H9 (cell line): ENCODE measurements at regions not wholly inside any gene's neighbourhood (a gene's known extent, or its start where the extent isn't known, plus 50 kb on each side); places are given as distances from the start of the nearest gene placed in this dataset.

ENCODE experiments used
- DNase-seq: peaks from one replicate; pipeline ENCODE4 v3.0.0-alpha.2; 2017
- H2AFZ ChIP-seq: one replicate; pipeline ENCODE4 v1.6.1; 2013; ENCODE audit warnings: mild to moderate bottlenecking, low read length, control low read depth, moderate library complexity
- H2AK5ac ChIP-seq: 2 replicates; pipeline ENCODE4 v1.6.1; 2013; ENCODE audit warnings: low read length, control low read depth, mixed read lengths; ENCODE audit not compliant: insufficient read length
- H2BK120ac ChIP-seq: one replicate; pipeline ENCODE4 v1.6.1; 2013; ENCODE audit warnings: low read depth, mild to moderate bottlenecking, low read length, control low read depth, inconsistent platforms; ENCODE audit not compliant: poor library complexity, severe bottlenecking
- H2BK12ac ChIP-seq: 2 replicates; pipeline ENCODE4 v1.6.1; 2013; ENCODE audit warnings: low read length, control low read depth, mixed read lengths, low read depth; ENCODE audit not compliant: insufficient read length
- H2BK15ac ChIP-seq: 2 replicates; pipeline ENCODE4 v1.6.1; 2013; ENCODE audit warnings: low read depth, low read length, control low read depth
- H2BK20ac ChIP-seq: one replicate; pipeline ENCODE4 v1.6.1; 2013; ENCODE audit warnings: low read depth, mild to moderate bottlenecking, low read length, control low read depth, inconsistent platforms; ENCODE audit not compliant: poor library complexity, severe bottlenecking
- H2BK5ac ChIP-seq: 2 replicates; pipeline ENCODE4 v1.6.1; 2013; ENCODE audit warnings: low read length, control low read depth, mixed read lengths; ENCODE audit not compliant: insufficient read length
- H3K14ac ChIP-seq: 2 replicates; pipeline ENCODE4 v1.6.1; 2013; ENCODE audit warnings: low read length, control low read depth; ENCODE audit not compliant: insufficient read depth
- H3K18ac ChIP-seq: 2 replicates; pipeline ENCODE4 v1.6.1; 2013; ENCODE audit warnings: low read depth, mild to moderate bottlenecking, mixed read lengths, low read length, control low read depth; ENCODE audit not compliant: insufficient read length
- H3K23ac ChIP-seq: 2 replicates; pipeline ENCODE4 v1.6.1; 2013; ENCODE audit warnings: low read length, control low read depth, mixed read lengths, low read depth; ENCODE audit not compliant: insufficient read length
- H3K23me2 ChIP-seq: 2 replicates; pipeline ENCODE4 v1.6.1; 2013; ENCODE audit warnings: low read depth, mild to moderate bottlenecking, mixed read lengths, low read length, control low read depth; ENCODE audit not compliant: insufficient read length, poor library complexity, severe bottlenecking
- H3K27ac ChIP-seq: 2 replicates; pipeline ENCODE4 v1.5.1; 2013; ENCODE audit warnings: low read length, control low read depth, mixed read lengths, low read depth; ENCODE audit not compliant: insufficient read length
- H3K27me3 ChIP-seq: 2 replicates; pipeline ENCODE4 v1.6.1; 2013; ENCODE audit warnings: low read length, control low read depth, inconsistent platforms; ENCODE audit not compliant: insufficient read depth
- H3K4ac ChIP-seq: 2 replicates; pipeline ENCODE4 v1.6.1; 2013; ENCODE audit warnings: low read depth, mild to moderate bottlenecking, control low read depth, inconsistent platforms, low read length, moderate library complexity
- H3K4me1 ChIP-seq: 2 replicates; pipeline ENCODE4 v1.6.1; 2013; ENCODE audit warnings: low read length, control low read depth, inconsistent platforms; ENCODE audit not compliant: insufficient read depth
- H3K4me2 ChIP-seq: 2 replicates; pipeline ENCODE4 v1.6.1; 2013; ENCODE audit warnings: low read length, control low read depth, mixed read lengths; ENCODE audit not compliant: insufficient read length, insufficient read depth
- H3K56ac ChIP-seq: 2 replicates; pipeline ENCODE4 v1.6.1; 2013; ENCODE audit warnings: low read depth, mild to moderate bottlenecking, mixed read lengths, low read length, control low read depth; ENCODE audit not compliant: insufficient read length
- H3K79me1 ChIP-seq: 2 replicates; pipeline ENCODE4 v1.6.1; 2013; ENCODE audit warnings: low read depth, mild to moderate bottlenecking, moderate library complexity, low read length, control low read depth, inconsistent platforms; ENCODE audit not compliant: insufficient read depth, poor library complexity, severe bottlenecking
- H3K79me2 ChIP-seq: 2 replicates; pipeline ENCODE4 v1.6.1; 2013; ENCODE audit warnings: low read length, control low read depth, inconsistent platforms; ENCODE audit not compliant: insufficient read depth
- H3K9ac ChIP-seq: 2 replicates; pipeline ENCODE4 v1.6.1; 2013; ENCODE audit warnings: low read length, control low read depth, mixed read lengths; ENCODE audit not compliant: insufficient read length; ENCODE audit errors: extremely low read depth
- H3K9me3 ChIP-seq: one replicate; pipeline ENCODE4 v1.6.1; 2013; ENCODE audit warnings: low read depth, low read length, inconsistent platforms; ENCODE audit not compliant: control insufficient read depth
- H3T11ph ChIP-seq: one replicate; pipeline ENCODE4 v1.6.1; 2013; ENCODE audit warnings: mild to moderate bottlenecking, low read length, control low read depth, inconsistent platforms
- H4K20me1 ChIP-seq: one replicate; pipeline ENCODE4 v1.6.1; 2013; ENCODE audit not compliant: control insufficient read depth, insufficient read length, insufficient read depth
- H4K5ac ChIP-seq: 2 replicates; pipeline ENCODE4 v1.6.1; 2013; ENCODE audit warnings: low read depth, mild to moderate bottlenecking, mixed read lengths, low read length, control low read depth; ENCODE audit not compliant: insufficient read length
- H4K8ac ChIP-seq: replicated peaks from 2 replicates; pipeline ENCODE4 v1.6.1; 2013; ENCODE audit warnings: low read length, control low read depth, mixed read lengths, low read depth; ENCODE audit not compliant: insufficient read length
- H4K91ac ChIP-seq: 2 replicates; pipeline ENCODE4 v1.6.1; 2013; ENCODE audit warnings: low read depth, mild to moderate bottlenecking, moderate library complexity, mixed read lengths, low read length, control low read depth; ENCODE audit not compliant: insufficient read length
- H3K27ac Mint-ChIP-seq, 3 experiments: 2 replicates in 2 of 3; 3 replicates in 1 of 3; pipeline ENCODE4 v1.8.0; 2020 to 2021; ENCODE audit warnings: mixed read lengths in 3 of 3, mild to moderate bottlenecking in 1 of 3, moderate library complexity in 1 of 3
- H3K27me3 Mint-ChIP-seq: 2 replicates; pipeline ENCODE4 v1.8.0; 2021; ENCODE audit warnings: low read depth, mild to moderate bottlenecking, moderate library complexity, mixed read lengths
- H3K36me3 Mint-ChIP-seq, 3 experiments: 2 replicates in 2 of 3; 3 replicates in 1 of 3; pipeline ENCODE4 v1.8.0; 2020 to 2021; ENCODE audit warnings: low read depth in 3 of 3, mixed read lengths in 3 of 3; ENCODE audit not compliant: insufficient read depth in 1 of 3
- H3K4me1 Mint-ChIP-seq, 2 experiments: 2 replicates each; pipeline ENCODE4 v1.8.0; 2020; ENCODE audit warnings: mixed read lengths in 2 of 2
- H3K4me3 Mint-ChIP-seq, 2 experiments: 2 replicates in 1 of 2; 3 replicates in 1 of 2; pipeline ENCODE4 v1.8.0; 2020 to 2021; ENCODE audit warnings: mild to moderate bottlenecking in 2 of 2, mixed read lengths in 2 of 2, moderate library complexity in 1 of 2
- H3K9me3 Mint-ChIP-seq, 2 experiments: 2 replicates in 1 of 2; 3 replicates in 1 of 2; pipeline ENCODE4 v1.8.0; 2020; ENCODE audit warnings: mild to moderate bottlenecking in 2 of 2, mixed read lengths in 2 of 2, moderate library complexity in 1 of 2
- WGBS: extraction: QIAGEN DNeasy Blood & Tissue Kit; methylation state at CpG from one replicate; pipeline ENCODE4 v1.1.7; 2013; ENCODE audit warnings: missing lambda C conversion rate, low lambda C conversion rate, mixed read lengths; ENCODE audit not compliant: insufficient read length; ENCODE audit errors: extremely low coverage; 5-methylcytosine and 5-hydroxymethylcytosine counted together
- TF ChIP-seq, protein P1 (sequence below): fragments of 200-600 bp; sonication (generic); conservative IDR thresholded peaks from 3 replicates; pipeline ENCODE4 v1.8.0; 2021; ENCODE audit warnings: antibody characterized with exemption, mild to moderate bottlenecking

DNA sequence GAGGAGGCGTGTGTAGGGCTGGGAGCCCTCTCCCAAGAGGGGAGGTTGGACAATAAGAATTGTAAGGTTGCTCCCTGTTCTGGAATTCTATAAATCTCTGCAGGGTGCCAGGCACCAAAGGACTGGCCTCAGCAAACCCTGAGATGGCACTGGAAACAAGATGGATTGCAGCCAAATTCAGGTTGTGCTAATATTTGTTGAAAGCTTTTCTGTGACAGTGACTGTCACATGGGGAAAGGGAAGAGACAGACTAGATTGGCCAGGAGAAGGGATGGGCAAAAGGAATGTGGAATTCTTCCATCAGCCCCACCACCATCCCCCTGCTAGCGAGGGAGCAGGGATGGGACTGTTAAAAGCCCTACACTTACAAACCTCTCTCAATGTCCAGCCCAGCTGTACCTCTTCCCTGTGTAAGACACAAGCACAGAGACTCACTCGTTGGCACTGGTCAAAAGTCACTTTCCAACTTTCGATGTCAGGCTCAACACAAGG, 62.4 kb downstream of the SOX9 start:
- Histone ChIP-seq H3K4me1 (peaks cover 4% of the 10 kb centered on the region; the same call in 1 of the 2 replicates), H3K9ac (no peak overlapping the region), H2BK12ac (no peak overlapping the region), H4K8ac (no peak overlapping the region), H3K23ac (no peak overlapping the region), H3K4me2 (no peak overlapping the region), H3T11ph (no peak overlapping the region), H2BK120ac (no peak overlapping the region), H3K14ac (no peak overlapping the region), H2AFZ (no peak overlapping the region), H3K9me3 (no peaks in the 10 kb centered on the region), H3K56ac (no peak overlapping the region), H3K4ac (no peak overlapping the region), H2BK20ac (no peak overlapping the region), H4K5ac (no peak overlapping the region), H4K20me1 (no peaks in the 10 kb centered on the region), H3K27ac (no peak overlapping the region), H3K27me3 (no peaks in the 10 kb centered on the region), H3K79me1 (no peaks in the 10 kb centered on the region), H2AK5ac (no peak overlapping the region), H3K18ac (no peak overlapping the region), H2BK15ac (no peak overlapping the region), H3K23me2 (no peaks in the 10 kb centered on the region), H3K79me2 (no peaks in the 10 kb centered on the region), H2BK5ac (no peak overlapping the region), H4K91ac (no peak overlapping the region)
- H3K9me3 Mint-ChIP-seq = no peaks in the 10 kb centered on the region
- no peak for DNase-seq
- H3K4me3 Mint-ChIP-seq = peak overlapping the region in 1 of 2 experiments; percentile 39; a peak in 1 of 5 replicates
- peaks cover 23 to 25% of the 10 kb centered on the region in 2 experiments for H3K4me1 Mint-ChIP-seq
- H3K36me3 Mint-ChIP-seq = peaks cover 0 to 1% (median 0%) of the 10 kb centered on the region in 3 experiments; a peak in 2 of 7 replicates
- H3K27ac Mint-ChIP-seq = peak overlapping the region in 1 of 3 experiments; percentile 41; a peak in 2 of 7 replicates
- WGBS = no CpG with 5 or more reads among the region's 4 CpGs
- TF ChIP-seq, protein P1, sequence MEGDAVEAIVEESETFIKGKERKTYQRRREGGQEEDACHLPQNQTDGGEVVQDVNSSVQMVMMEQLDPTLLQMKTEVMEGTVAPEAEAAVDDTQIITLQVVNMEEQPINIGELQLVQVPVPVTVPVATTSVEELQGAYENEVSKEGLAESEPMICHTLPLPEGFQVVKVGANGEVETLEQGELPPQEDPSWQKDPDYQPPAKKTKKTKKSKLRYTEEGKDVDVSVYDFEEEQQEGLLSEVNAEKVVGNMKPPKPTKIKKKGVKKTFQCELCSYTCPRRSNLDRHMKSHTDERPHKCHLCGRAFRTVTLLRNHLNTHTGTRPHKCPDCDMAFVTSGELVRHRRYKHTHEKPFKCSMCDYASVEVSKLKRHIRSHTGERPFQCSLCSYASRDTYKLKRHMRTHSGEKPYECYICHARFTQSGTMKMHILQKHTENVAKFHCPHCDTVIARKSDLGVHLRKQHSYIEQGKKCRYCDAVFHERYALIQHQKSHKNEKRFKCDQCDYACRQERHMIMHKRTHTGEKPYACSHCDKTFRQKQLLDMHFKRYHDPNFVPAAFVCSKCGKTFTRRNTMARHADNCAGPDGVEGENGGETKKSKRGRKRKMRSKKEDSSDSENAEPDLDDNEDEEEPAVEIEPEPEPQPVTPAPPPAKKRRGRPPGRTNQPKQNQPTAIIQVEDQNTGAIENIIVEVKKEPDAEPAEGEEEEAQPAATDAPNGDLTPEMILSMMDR = no peak
- H3K27me3 Mint-ChIP-seq = 0 out of 2 replicates have a peak, but pooled peaks cover 3% of the 10 kb centered on the region
